ENCODE measurements at regions not wholly inside any gene's neighbourhood (a gene's known extent, or its start where the extent isn't known, plus 50 kb on each side); places are given as distances from the start of the nearest gene placed in this dataset.

- TF ChIP-seq CTCF (IDR thresholded peaks at IDR 0.05) (no peak), POLR2AphosphoS5 (IDR thresholded peaks at IDR 0.05) (no peak), POLR2A (IDR thresholded peaks at IDR 0.05) (no peak), EP300 (IDR thresholded peaks at IDR 0.05) (no peak)
Observed at GRCh38 chr1:91596474-91596873, 95.8 kb downstream of the CDC7 start.

Data from upper lobe of left lung (tissue), 4 donors.